A549 (cell line): ENCODE measurements at regions not wholly inside any gene's neighbourhood (a gene's known extent, or its start where the extent isn't known, plus 50 kb on each side); places are given as distances from the start of the nearest gene placed in this dataset.

Source experiments
- MYC ChIP-seq: IDR thresholded peaks from 2 replicates; pipeline ENCODE4 v1.6.1; 2012; ENCODE audit warnings: mild to moderate bottlenecking, inconsistent platforms, low read length, improper control_type of control experiment, borderline replicate concordance
- RCOR1 ChIP-seq: fragments of 150-350 bp; IDR thresholded peaks from 2 replicates; pipeline ENCODE4 v1.6.1; 2014; ENCODE audit warnings: antibody characterized with exemption, low read length, low read depth
- RFX5 ChIP-seq: fragments of 450-650 bp; IDR thresholded peaks from 2 replicates; pipeline ENCODE4 v1.7.1; 2014; ENCODE audit warnings: antibody characterized with exemption, mild to moderate bottlenecking, moderate library complexity
- TF ChIP-seq, protein P1 (sequence below): fragments of >200 bp; sonication (Bioruptor Twin); formaldehyde crosslinking; IDR thresholded peaks from 3 replicates; pipeline ENCODE4 v1.5.1; 2016

DNA sequence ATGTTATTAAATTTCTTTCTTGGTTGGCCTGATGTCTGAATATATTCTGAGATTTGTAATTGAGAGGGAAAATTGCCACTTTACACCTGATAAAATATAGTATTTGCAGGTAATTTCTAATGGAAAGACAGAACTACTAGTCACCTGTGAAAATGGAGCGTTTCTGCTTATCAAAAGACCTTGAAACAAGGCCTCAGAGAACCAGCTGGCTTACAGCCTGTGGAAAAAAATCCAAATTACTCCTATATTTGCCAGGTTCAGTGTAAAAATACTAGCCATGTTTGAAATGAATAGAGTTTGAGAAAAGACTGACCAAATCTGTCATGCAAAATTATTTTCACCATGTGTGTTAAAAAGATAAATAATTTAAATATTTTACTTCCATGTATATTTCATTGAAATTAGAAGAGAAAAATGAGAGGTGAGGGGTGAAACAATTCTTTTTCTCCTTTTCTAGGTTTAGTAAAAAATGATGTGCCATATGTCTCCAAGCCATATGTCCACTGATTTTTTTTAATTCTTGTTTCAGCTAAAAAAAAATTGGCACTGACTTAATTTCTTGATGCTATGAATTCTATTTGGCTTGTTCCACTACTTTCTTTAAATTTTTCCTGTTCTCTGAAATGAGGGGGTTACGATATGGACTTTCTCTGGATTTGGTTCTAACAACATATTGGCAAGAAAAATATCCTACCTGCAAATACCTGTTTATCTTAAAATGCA lies 464.9 kb downstream of the GRXCR1 start:
- no peak for TF ChIP-seq RFX5
- no peak for TF ChIP-seq MYC
- no peak for TF ChIP-seq RCOR1
- TF ChIP-seq, protein P1, sequence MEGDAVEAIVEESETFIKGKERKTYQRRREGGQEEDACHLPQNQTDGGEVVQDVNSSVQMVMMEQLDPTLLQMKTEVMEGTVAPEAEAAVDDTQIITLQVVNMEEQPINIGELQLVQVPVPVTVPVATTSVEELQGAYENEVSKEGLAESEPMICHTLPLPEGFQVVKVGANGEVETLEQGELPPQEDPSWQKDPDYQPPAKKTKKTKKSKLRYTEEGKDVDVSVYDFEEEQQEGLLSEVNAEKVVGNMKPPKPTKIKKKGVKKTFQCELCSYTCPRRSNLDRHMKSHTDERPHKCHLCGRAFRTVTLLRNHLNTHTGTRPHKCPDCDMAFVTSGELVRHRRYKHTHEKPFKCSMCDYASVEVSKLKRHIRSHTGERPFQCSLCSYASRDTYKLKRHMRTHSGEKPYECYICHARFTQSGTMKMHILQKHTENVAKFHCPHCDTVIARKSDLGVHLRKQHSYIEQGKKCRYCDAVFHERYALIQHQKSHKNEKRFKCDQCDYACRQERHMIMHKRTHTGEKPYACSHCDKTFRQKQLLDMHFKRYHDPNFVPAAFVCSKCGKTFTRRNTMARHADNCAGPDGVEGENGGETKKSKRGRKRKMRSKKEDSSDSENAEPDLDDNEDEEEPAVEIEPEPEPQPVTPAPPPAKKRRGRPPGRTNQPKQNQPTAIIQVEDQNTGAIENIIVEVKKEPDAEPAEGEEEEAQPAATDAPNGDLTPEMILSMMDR: no peak
